H9 (cell line): ENCODE measurements at regions not wholly inside any gene's neighbourhood (a gene's known extent, or its start where the extent isn't known, plus 50 kb on each side); places are given as distances from the start of the nearest gene placed in this dataset.
"Not testable (repeated sequence)": the region's sequence is repeated elsewhere in the genome, so short reads cannot be mapped to it uniquely, and the experiment has no call there.

Experiments used
- DNase-seq: peaks from one replicate; pipeline ENCODE4 v3.0.0-alpha.2; 2017
- H2AFZ ChIP-seq: one replicate; pipeline ENCODE4 v1.6.1; 2013; ENCODE audit warnings: mild to moderate bottlenecking, low read length, control low read depth, moderate library complexity
- H2AK5ac ChIP-seq: 2 replicates; pipeline ENCODE4 v1.6.1; 2013; ENCODE audit warnings: low read length, control low read depth, mixed read lengths; ENCODE audit not compliant: insufficient read length
- H2BK120ac ChIP-seq: one replicate; pipeline ENCODE4 v1.6.1; 2013; ENCODE audit warnings: low read depth, mild to moderate bottlenecking, low read length, control low read depth, inconsistent platforms; ENCODE audit not compliant: poor library complexity, severe bottlenecking
- H2BK12ac ChIP-seq: 2 replicates; pipeline ENCODE4 v1.6.1; 2013; ENCODE audit warnings: low read length, control low read depth, mixed read lengths, low read depth; ENCODE audit not compliant: insufficient read length
- H2BK15ac ChIP-seq: 2 replicates; pipeline ENCODE4 v1.6.1; 2013; ENCODE audit warnings: low read depth, low read length, control low read depth
- H2BK20ac ChIP-seq: one replicate; pipeline ENCODE4 v1.6.1; 2013; ENCODE audit warnings: low read depth, mild to moderate bottlenecking, low read length, control low read depth, inconsistent platforms; ENCODE audit not compliant: poor library complexity, severe bottlenecking
- H2BK5ac ChIP-seq: 2 replicates; pipeline ENCODE4 v1.6.1; 2013; ENCODE audit warnings: low read length, control low read depth, mixed read lengths; ENCODE audit not compliant: insufficient read length
- H3K14ac ChIP-seq: 2 replicates; pipeline ENCODE4 v1.6.1; 2013; ENCODE audit warnings: low read length, control low read depth; ENCODE audit not compliant: insufficient read depth
- H3K18ac ChIP-seq: 2 replicates; pipeline ENCODE4 v1.6.1; 2013; ENCODE audit warnings: low read depth, mild to moderate bottlenecking, mixed read lengths, low read length, control low read depth; ENCODE audit not compliant: insufficient read length
- H3K23ac ChIP-seq: 2 replicates; pipeline ENCODE4 v1.6.1; 2013; ENCODE audit warnings: low read length, control low read depth, mixed read lengths, low read depth; ENCODE audit not compliant: insufficient read length
- H3K23me2 ChIP-seq: 2 replicates; pipeline ENCODE4 v1.6.1; 2013; ENCODE audit warnings: low read depth, mild to moderate bottlenecking, mixed read lengths, low read length, control low read depth; ENCODE audit not compliant: insufficient read length, poor library complexity, severe bottlenecking
- H3K27ac ChIP-seq: 2 replicates; pipeline ENCODE4 v1.5.1; 2013; ENCODE audit warnings: low read length, control low read depth, mixed read lengths, low read depth; ENCODE audit not compliant: insufficient read length
- H3K27me3 ChIP-seq: 2 replicates; pipeline ENCODE4 v1.6.1; 2013; ENCODE audit warnings: low read length, control low read depth, inconsistent platforms; ENCODE audit not compliant: insufficient read depth
- H3K4ac ChIP-seq: 2 replicates; pipeline ENCODE4 v1.6.1; 2013; ENCODE audit warnings: low read depth, mild to moderate bottlenecking, control low read depth, inconsistent platforms, low read length, moderate library complexity
- H3K4me1 ChIP-seq: 2 replicates; pipeline ENCODE4 v1.6.1; 2013; ENCODE audit warnings: low read length, control low read depth, inconsistent platforms; ENCODE audit not compliant: insufficient read depth
- H3K4me2 ChIP-seq: 2 replicates; pipeline ENCODE4 v1.6.1; 2013; ENCODE audit warnings: low read length, control low read depth, mixed read lengths; ENCODE audit not compliant: insufficient read length, insufficient read depth
- H3K56ac ChIP-seq: 2 replicates; pipeline ENCODE4 v1.6.1; 2013; ENCODE audit warnings: low read depth, mild to moderate bottlenecking, mixed read lengths, low read length, control low read depth; ENCODE audit not compliant: insufficient read length
- H3K79me1 ChIP-seq: 2 replicates; pipeline ENCODE4 v1.6.1; 2013; ENCODE audit warnings: low read depth, mild to moderate bottlenecking, moderate library complexity, low read length, control low read depth, inconsistent platforms; ENCODE audit not compliant: insufficient read depth, poor library complexity, severe bottlenecking
- H3K79me2 ChIP-seq: 2 replicates; pipeline ENCODE4 v1.6.1; 2013; ENCODE audit warnings: low read length, control low read depth, inconsistent platforms; ENCODE audit not compliant: insufficient read depth
- H3K9ac ChIP-seq: 2 replicates; pipeline ENCODE4 v1.6.1; 2013; ENCODE audit warnings: low read length, control low read depth, mixed read lengths; ENCODE audit not compliant: insufficient read length; ENCODE audit errors: extremely low read depth
- H3K9me3 ChIP-seq: one replicate; pipeline ENCODE4 v1.6.1; 2013; ENCODE audit warnings: low read depth, low read length, inconsistent platforms; ENCODE audit not compliant: control insufficient read depth
- H3T11ph ChIP-seq: one replicate; pipeline ENCODE4 v1.6.1; 2013; ENCODE audit warnings: mild to moderate bottlenecking, low read length, control low read depth, inconsistent platforms
- H4K20me1 ChIP-seq: one replicate; pipeline ENCODE4 v1.6.1; 2013; ENCODE audit not compliant: control insufficient read depth, insufficient read length, insufficient read depth
- H4K5ac ChIP-seq: 2 replicates; pipeline ENCODE4 v1.6.1; 2013; ENCODE audit warnings: low read depth, mild to moderate bottlenecking, mixed read lengths, low read length, control low read depth; ENCODE audit not compliant: insufficient read length
- H4K8ac ChIP-seq: replicated peaks from 2 replicates; pipeline ENCODE4 v1.6.1; 2013; ENCODE audit warnings: low read length, control low read depth, mixed read lengths, low read depth; ENCODE audit not compliant: insufficient read length
- H4K91ac ChIP-seq: 2 replicates; pipeline ENCODE4 v1.6.1; 2013; ENCODE audit warnings: low read depth, mild to moderate bottlenecking, moderate library complexity, mixed read lengths, low read length, control low read depth; ENCODE audit not compliant: insufficient read length
- H3K27ac Mint-ChIP-seq, 3 experiments: 2 replicates in 2 of 3; 3 replicates in 1 of 3; pipeline ENCODE4 v1.8.0; 2020 to 2021; ENCODE audit warnings: mixed read lengths in 3 of 3, mild to moderate bottlenecking in 1 of 3, moderate library complexity in 1 of 3
- H3K27me3 Mint-ChIP-seq: 2 replicates; pipeline ENCODE4 v1.8.0; 2021; ENCODE audit warnings: low read depth, mild to moderate bottlenecking, moderate library complexity, mixed read lengths
- H3K36me3 Mint-ChIP-seq, 3 experiments: 2 replicates in 2 of 3; 3 replicates in 1 of 3; pipeline ENCODE4 v1.8.0; 2020 to 2021; ENCODE audit warnings: low read depth in 3 of 3, mixed read lengths in 3 of 3; ENCODE audit not compliant: insufficient read depth in 1 of 3
- H3K4me1 Mint-ChIP-seq, 2 experiments: 2 replicates each; pipeline ENCODE4 v1.8.0; 2020; ENCODE audit warnings: mixed read lengths in 2 of 2
- H3K4me3 Mint-ChIP-seq, 2 experiments: 2 replicates in 1 of 2; 3 replicates in 1 of 2; pipeline ENCODE4 v1.8.0; 2020 to 2021; ENCODE audit warnings: mild to moderate bottlenecking in 2 of 2, mixed read lengths in 2 of 2, moderate library complexity in 1 of 2
- H3K9me3 Mint-ChIP-seq, 2 experiments: 2 replicates in 1 of 2; 3 replicates in 1 of 2; pipeline ENCODE4 v1.8.0; 2020; ENCODE audit warnings: mild to moderate bottlenecking in 2 of 2, mixed read lengths in 2 of 2, moderate library complexity in 1 of 2
- CTCF ChIP-seq: fragments of 200-600 bp; sonication (generic); conservative IDR thresholded peaks from 3 replicates; pipeline ENCODE4 v1.8.0; 2021; ENCODE audit warnings: antibody characterized with exemption, mild to moderate bottlenecking
- WGBS: extraction: QIAGEN DNeasy Blood & Tissue Kit; methylation state at CpG from one replicate; pipeline ENCODE4 v1.1.7; 2013; ENCODE audit warnings: missing lambda C conversion rate, low lambda C conversion rate, mixed read lengths; ENCODE audit not compliant: insufficient read length; ENCODE audit errors: extremely low coverage; 5-methylcytosine and 5-hydroxymethylcytosine counted together

GRCh38 chr5:124913329-124913653 is 166.9 kb upstream of the ZNF608 start:
- H2BK5ac ChIP-seq: no peak overlapping the region
- Mint-ChIP-seq H3K4me3 (no peak overlapping the region), H3K36me3 (peaks cover 0 to 29% (median 6%) of the 10 kb centered on the region in 3 experiments; a peak in 6 of 7 replicates), H3K27ac (no peak overlapping the region), H3K4me1 (peaks cover 17 to 21% of the 10 kb centered on the region in 2 experiments), H3K27me3 (peaks cover 6% of the 10 kb centered on the region; the same call in 1 of the 2 replicates), H3K9me3 (peaks cover 13 to 14% of the 10 kb centered on the region in 2 experiments)
- H3K27me3 ChIP-seq: no peaks in the 10 kb centered on the region
- H3K23me2 ChIP-seq: no peaks in the 10 kb centered on the region
- no peak overlapping the region; the same call in 1 of the 2 replicates for H3K14ac ChIP-seq
- H4K91ac ChIP-seq: no peak overlapping the region
- no peak overlapping the region for H3K9ac ChIP-seq
- no peak overlapping the region for H4K8ac ChIP-seq
- no peak overlapping the region for H2AK5ac ChIP-seq
- no peaks in the 10 kb centered on the region for H3K79me2 ChIP-seq
- no peak overlapping the region for H2BK20ac ChIP-seq
- H3K79me1 ChIP-seq: no peaks in the 10 kb centered on the region
- H3K9me3 ChIP-seq: no peaks in the 10 kb centered on the region
- no peak overlapping the region for H3K4ac ChIP-seq
- no peaks in the 10 kb centered on the region; the same call in 1 of the 2 replicates for H3K4me1 ChIP-seq
- H2BK12ac ChIP-seq: no peak overlapping the region
- no peak overlapping the region for H3K23ac ChIP-seq
- TF ChIP-seq CTCF: no peak
- WGBS: no CpG with 5 or more reads among the region's 2 CpGs
- no peak overlapping the region; the same call in 1 of the 2 replicates for H2BK15ac ChIP-seq
- H2AFZ ChIP-seq: no peak overlapping the region
- H2BK120ac ChIP-seq: no peak overlapping the region
- H3K27ac ChIP-seq: no peak overlapping the region
- no peaks in the 10 kb centered on the region for H4K20me1 ChIP-seq
- no peak overlapping the region for H3K56ac ChIP-seq
- no peak overlapping the region for H4K5ac ChIP-seq
- no peak for DNase-seq
- H3K4me2 ChIP-seq: no peak overlapping the region
- no peak overlapping the region for H3K18ac ChIP-seq
- H3T11ph ChIP-seq: no peak overlapping the region

- H2AFZ ChIP-seq, H3K4ac ChIP-seq, H3K27me3 ChIP-seq, H3K27me3 Mint-ChIP-seq, DNase-seq, H4K8ac ChIP-seq, H3K23me2 ChIP-seq, H4K91ac ChIP-seq, H3K9me3 ChIP-seq, H3K27ac Mint-ChIP-seq, H2BK15ac ChIP-seq, H3K27ac ChIP-seq, H2AK5ac ChIP-seq, H2BK5ac ChIP-seq, H4K20me1 ChIP-seq, H3K4me2 ChIP-seq, H2BK120ac ChIP-seq, H3K79me2 ChIP-seq, H3K79me1 ChIP-seq, H3K56ac ChIP-seq, H3K4me3 Mint-ChIP-seq, H4K5ac ChIP-seq, H3K4me1 Mint-ChIP-seq, H3K18ac ChIP-seq, H3K14ac ChIP-seq, H3K4me1 ChIP-seq, H2BK20ac ChIP-seq, H3K23ac ChIP-seq, H3T11ph ChIP-seq, H3K9ac ChIP-seq, H2BK12ac ChIP-seq: not testable (repeated sequence)
- Mint-ChIP-seq H3K9me3 (peaks cover 13 to 14% of the 10 kb centered on the region in 2 experiments), H3K36me3 (peaks cover 0 to 29% (median 6%) of the 10 kb centered on the region in 3 experiments; a peak in 6 of 7 replicates)
- WGBS: no CpG with 5 or more reads among the region's 5 CpGs
Observed at GRCh38 chr5:124916313-124916712, 169.9 kb upstream of the ZNF608 start.
